ENCODE measurements at regions not wholly inside any gene's neighbourhood (a gene's known extent, or its start where the extent isn't known, plus 50 kb on each side); places are given as distances from the start of the nearest gene placed in this dataset.

DNA sequence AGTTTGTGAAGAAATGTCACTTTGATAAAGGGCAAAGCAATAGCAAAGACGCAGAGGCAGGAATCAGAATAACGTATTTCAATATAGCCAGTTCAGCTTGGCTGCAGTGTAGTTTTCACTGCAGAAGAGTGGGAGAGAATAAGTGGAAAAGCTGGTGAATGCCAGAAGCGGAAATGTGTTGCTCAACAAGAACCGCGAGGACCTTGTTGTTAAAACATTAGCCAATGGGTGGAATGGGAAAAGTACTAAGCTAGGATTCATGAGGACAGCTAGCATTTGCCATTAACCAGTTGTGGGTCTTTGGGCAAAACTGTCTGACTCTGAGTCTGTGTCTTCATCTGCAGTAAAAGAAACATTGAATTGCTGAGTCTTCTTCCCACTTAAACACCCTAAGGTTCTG is 292.9 kb upstream of the GRIP1 start:
- no peak for DNase-seq

DNA sequence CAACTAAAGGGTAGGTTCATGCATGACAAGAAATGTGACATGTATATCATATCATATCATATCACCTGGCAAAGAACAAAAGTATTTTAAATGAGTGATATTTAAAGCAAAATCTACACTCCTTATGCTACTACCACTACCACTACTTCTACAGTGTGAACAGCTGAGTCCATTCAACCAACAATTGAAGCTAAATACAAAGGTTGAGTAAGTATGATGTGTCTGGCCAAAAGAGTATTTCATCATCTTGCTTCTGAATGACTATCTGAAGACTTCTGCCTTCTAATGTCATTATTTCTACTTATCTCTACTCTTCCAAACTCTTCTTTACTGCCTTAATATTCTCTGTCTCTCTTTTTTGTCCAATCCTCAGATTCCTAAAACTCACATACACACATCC is 292.6 kb upstream of the CAND1 start:
- DNase-seq = no peak

DNA sequence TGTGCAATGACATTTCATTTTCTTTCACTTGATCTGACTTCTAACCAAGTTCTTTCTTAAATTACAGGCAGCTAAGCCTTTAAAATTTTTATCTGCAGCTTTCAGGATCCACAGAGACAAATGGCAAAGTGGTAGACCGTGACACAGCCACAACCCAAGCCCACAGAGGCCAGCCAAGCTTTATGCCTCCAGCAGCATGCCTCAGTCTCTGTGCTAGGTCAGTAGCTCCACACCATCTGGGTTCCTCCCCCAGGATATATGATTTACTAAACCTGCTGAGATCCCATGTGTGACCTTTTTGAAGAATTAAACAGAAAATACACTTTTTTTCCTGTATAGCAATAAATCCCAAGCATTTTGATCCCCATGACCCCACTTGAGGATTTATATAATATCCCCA is 290.4 kb upstream of the CAND1 start:
- DNase-seq = no peak

DNA sequence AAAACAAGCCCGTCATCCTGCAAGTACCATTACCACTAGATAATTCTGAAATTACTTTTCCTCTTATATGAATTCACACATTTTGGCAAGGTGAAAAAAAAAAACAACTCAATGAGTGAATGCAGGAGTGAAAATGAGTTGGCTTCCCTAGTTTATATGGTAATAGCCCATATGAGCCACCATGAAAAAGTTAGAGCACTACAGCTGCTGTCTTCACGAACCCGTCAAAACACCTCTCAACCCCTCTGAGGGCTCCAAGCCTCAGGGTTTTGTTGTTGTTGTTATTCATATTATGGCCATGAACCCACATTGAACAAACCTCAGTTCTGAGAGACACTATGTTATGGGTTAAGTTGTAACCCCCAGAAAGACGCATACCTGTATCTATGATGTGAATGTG is 289.9 kb upstream of the CAND1 start:
- DNase-seq = no peak

DNA sequence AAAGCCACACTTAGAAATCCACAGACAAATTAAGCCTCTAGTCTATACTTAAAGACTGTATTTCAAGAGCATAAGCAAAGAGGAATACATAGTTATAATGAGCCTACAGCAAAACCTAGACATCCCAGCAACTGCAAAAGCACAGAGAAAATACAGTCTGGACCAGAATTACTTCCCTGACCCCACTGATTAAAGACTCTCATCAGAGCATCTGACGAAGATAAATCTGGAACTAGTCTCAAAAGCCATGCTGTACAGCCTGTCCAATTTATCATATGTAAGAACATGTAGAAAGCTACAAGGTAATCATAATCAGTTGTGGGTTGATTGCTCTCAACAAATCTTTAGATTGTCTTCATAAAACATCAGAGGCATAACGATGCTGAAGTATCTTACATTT is 285.1 kb upstream of the CAND1 start:
- DNase-seq = no peak

DNA sequence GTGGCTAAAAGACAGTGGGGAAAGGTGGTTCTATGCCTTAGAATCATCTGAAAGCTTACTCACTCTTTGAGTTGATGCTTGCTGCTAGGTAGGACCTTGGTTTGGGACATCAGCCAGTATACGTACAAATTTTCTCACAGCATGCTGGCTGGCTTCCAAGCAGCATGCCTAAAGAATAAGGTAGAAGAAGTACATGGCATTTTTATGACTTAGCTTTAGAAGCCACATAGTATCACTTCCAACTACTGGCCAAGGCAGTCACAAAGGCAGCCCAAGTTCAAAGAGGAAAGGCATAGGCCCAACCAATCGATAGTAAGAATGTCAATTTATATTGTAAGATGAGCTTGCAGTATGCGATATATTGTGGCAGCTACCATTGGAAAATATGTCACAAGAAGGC is 284.2 kb upstream of the CAND1 start:
- no peak for DNase-seq

DNA sequence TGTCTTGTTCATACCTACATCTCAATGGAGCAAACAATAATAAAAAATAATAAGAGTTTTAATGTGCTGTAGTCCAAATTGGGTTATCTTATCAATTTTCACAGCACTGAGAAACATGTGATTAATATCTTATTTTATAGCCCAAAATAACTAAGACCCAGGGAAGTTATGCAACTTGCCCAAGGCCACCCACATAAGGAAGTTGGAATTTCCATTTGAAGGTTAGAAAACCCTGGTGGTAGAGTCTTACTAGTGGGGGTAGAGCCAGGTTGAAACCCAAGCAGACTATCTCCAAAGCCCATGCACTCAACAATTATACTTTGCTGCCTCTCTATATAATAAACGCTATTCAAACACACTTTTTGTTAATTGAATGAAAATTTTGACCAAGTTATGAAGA is 270.0 kb upstream of the CAND1 start:
- DNase-seq = no peak

DNA sequence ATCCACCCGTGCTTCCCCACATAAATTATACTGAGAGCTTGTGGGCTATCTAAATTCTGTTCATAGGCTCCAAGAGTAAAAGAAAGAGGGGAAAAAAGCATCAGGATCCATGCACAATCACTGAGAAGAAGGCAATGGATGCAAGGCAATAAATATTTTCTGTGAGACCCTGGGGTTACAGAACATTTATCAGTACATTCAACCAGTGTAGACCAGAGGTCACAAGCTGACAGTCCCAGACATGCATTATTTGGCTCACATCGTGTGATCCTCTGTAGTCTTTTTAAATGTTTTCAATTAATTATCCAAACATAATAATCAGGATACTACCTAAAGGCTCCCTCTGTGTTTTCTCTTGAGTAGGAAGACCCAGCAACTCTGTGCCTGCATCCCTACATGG is 267.9 kb upstream of the CAND1 start:
- DNase-seq = no peak

DNA sequence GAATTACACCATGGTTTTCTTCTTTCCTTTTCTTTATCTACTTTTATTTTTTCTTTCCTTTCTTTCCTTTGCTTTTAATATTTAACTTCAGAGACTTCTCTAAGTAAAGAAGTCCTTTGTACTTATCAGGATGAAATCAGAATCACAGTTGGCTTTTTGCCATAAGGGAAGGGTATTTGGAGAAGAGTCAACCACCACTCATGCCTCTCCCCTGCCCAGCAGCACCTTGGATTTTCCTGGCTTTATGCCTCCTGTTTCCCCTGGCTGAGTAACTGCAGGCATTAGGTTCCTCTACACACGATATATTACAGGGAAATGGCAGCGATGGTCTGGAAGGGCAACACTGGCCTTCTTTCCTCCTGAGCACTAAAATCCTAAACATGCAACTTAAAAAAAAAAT is 266.4 kb upstream of the CAND1 start:
- no peak for DNase-seq

DNA sequence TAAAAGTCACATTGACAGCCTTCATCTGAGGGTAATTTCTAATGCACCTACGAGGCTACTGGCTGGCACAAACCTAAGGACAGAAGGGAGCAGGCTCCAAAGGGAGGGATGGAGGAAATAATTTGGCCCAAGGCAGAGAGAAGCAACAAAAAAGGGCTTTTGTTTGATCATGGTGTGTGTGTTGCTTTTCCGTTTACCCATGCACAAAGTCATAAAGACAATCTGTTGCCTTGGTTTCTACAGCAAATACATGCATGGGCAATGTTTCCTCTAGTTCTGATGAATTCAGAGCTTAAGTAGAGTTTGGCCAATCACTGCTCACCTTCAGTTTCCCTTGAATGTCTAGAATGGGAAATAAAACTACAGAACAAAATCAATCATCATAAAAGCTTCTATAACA is 262.5 kb upstream of the CAND1 start:
- no peak for DNase-seq

DNA sequence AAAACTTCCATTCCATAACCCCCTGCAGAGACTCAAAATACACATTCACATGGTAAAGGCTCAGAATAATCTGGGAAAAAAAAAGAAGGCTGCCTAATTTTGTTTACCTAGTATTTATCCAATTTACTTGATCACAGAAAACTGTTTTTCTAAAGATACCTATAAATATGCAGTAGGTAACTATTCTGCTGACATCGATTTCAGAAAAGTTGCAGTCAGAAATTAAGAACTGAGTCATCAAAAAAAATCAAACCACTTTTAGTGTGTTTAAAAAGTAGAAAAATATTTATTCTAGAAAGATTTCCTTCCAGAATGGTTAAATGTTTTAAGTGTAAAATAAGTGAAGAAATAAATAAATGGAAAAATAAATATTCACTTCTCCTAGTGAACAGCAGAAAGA is 254.5 kb upstream of the CAND1 start:
- DNase-seq = no peak

DNA sequence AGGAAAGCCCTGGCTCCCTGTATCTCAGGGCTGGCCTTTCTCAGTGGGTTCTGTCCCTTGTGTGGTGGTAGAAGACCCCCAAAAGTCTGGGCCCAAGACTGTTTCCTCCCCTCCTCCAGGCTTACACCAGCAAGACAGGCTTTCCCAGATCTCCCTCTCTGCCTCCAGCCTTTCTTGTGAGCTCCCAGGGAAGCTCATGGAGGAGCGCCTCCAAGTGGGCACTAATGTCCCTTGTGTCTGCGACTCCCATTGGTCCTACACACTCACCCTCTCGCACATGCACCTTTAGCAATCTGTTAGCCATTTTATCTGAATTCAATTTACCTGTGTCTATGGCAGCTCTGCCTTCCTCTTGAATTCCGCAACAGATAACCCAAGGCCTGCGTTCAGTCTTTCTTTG is 251.1 kb upstream of the CAND1 start:
- DNase-seq = no peak

DNA sequence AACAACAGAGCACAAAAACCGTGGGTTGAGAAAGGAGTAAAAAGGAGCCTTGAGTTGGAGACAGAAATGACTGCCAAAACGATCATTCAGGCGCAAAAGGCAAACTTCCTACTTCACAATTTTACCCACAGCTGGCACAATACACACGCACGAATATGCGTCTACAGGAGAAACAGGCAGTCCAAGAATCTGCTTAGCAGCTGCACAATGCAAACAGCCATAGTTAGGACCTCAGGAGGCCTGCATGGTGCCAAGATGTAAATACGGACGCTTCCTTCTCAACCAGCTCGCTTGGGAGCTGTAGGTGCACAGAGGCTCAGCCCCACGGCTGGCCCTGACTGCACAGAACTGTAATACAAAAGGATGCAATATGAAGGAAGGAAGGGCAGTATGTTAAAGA is 250.1 kb upstream of the CAND1 start:
- no peak for DNase-seq

DNA sequence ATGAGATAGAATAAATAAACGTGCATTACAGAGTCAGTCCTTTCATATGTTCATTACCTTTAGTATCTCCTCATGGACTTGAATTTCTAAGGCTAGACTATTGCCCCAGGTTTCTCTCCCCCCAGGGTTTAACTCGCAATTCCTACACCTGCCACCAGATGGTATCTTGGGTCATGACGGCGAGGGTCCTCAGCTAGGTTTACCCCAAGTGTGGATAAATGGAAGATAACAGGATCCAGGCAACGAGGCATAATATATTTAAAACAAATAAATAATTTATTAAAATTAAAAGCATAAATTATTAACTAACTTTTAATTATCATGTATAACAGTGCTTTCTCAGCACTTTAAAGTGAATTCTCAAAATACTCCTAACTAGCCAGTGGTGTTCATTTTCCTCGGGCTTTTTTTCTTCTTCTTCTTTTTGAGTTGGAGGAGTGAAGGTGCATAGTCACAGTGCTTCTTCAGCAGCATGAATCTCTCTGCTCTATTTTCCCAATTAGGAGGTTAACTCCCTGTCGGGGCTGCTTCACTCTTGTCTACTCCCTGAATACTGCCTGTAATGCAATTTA is 243.5 kb upstream of the CAND1 start:
- DNase-seq = peak; percentile 28

DNA sequence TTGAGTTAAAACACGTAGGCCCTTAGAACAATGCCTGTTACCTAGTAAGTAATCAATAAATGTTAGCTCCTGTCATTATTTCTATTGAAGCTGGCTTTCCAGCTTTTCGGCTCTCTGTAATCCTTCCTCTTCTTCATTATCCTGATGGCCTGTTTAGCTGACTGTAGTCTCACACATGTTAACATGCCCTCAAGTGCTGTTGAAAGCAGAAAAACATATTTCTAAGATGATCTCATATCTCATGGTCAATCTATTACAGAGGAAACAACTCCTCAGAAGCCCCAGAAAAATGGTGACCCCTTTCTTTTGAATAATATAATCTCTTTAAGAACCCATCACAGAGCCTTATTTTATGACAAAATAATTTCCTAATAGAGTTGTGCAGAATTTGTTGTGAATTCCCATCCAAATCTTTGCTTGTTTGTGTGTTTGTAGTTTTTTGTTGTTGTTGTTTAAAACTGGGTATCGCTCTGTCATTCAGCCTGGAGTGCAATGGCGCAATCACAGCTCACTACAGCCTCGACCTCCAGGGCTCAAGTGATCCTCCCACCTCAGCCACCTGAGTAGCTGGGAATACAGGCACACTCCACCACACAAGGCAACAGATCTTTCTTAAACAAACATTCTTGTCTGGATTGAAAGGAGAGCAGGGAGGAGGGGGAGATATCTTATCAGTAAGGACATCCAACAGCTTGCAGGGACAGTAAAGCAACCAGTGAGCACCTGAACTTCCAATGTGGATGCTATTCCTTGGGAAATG is 242.5 kb upstream of the CAND1 start:
- DNase-seq = no peak

DNA sequence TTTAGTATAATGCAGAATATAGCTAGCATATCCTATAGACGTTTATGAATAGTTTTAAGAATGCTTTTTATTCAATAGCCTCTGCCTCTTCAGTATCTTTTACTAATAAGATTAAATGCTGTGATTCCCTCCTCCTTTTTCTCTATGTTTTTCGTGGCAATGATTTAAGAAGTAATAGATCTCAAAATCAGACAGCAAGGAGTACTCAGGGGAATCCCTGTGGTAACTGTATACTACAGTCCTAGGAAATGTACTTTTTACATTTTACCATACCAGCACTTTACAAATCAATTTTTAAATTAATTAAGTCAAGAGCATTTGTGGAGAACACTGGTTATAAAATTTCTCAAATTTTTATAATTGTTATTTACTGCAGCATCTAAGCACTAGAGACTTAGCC is 240.6 kb upstream of the CAND1 start:
- no peak for DNase-seq

DNA sequence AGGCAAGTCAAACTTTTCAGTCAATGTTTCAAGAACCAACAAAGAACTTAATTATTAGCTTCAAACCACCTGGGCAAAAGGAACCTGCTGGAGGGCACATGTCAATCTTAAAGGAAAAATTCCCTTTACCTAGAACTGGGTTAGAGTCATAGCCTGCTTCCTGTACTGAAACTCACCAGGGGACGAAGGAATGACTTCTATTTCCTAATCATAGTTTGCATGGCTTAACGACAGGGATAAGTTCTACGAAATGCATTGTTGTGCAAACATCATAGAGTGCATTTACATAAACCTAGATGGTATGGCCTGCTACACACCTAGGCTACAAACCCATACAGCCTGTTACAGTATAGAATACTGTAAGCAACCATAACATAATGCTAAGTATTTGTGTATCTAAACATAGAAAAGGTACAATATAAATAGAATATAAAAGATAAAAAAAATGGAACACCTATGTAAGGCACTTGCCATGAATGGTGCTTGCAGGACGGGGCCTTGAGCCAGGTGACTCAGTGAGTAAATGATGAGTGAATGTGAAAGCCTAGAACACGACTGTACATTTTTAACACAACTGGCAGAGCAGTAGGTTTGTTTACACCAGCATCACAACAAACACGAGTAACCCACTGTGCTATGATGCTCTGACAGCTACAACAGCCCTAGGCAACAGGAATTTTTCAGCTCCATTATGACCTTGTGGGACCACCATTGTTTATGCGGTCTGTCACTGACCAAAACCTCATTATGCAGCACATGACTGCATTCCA is 234.9 kb upstream of the CAND1 start:
- DNase-seq = no peak

DNA sequence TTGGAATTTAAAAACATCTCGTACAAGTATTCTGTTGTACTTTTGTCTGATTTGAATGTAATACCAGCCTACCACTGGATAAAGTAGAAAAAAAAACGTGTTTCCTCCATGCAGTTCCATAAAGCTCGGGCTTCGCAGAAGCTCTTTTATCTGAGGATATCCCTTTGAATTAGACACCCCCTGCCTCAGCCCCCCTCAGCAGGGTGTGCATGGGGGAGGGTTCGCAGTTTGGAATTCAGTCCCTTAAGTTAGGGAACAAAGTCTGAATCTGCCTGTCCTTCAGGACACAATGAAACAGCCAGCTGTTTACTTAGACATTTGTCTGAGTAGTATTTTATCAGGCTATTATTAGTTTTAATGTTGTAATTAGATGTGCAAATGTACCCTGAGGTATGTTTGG is 234.0 kb upstream of the CAND1 start:
- no peak for DNase-seq

DNA sequence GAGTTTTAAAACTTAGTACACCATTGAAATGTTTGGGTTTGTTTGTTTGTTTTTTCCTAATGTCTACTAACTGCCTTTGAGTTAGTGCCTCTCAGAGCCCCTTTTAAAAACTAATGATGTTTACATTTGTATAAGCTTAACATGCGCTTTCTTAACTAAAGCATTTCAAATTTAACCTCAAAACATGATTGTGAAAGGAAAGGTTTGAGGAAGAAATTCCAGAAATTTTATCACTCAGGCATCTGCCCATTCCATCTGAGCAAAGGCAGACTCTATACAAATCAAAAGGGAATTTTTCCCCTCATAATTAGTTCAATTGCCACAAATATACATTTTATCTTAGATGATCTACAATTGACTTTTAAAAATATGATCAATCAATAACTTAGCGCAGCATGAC is 230.7 kb upstream of the CAND1 start:
- DNase-seq = no peak

DNA sequence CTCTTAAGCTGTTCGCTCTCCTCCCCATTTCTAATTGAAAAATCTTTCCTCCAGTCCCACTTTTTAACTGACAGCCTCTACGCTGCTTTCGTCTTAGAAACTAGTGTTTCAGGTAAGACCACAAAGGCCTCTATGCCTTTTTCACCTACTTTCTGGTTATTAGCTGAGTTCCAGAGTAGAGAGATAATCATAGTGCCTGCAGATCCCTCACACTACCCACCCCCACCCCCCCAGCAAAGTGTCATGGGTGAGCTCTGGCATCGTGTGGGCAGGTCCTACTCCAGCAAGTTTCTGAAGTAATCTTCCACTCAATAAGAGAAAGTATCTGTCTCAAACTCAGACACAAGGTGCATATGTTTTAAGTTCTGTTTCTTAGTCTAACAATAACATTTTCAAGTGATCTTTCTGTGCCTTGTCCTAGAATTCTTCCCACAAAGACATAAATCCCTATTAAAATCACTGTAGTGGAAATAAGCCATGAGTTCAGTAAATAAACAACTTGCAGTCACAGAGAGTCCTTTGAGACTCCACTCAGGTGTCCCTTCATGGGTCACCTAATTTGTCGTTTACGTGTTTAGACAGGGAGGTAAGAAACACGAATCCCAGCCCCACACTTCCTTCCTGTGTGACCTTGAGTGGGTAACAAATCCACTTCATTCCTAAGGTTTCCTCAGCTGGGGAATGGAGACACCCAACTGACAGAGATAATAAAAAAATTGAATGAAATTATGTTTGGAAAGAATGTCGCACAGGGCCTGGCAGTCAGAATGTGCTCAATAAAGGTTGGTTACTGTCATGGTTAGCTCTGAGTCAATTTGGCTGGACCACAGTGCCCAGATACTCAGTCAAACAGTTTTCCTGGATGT is 228.9 kb upstream of the CAND1 start:
- no peak for DNase-seq

DNA sequence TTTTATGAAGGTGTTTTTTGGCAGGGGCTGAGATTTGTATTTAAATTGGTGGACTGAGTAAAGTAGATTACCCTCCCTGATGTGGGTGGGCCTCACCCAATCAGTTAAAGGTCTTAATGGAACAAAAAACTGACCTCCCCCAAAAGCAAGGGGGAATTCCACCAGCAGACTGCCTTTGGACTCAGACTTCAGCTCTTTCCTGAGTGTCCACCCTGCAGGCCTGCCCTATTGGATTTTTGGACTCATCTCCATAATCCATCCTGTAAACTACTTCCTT is 228.4 kb upstream of the CAND1 start:
- DNase-seq = no peak

DNA sequence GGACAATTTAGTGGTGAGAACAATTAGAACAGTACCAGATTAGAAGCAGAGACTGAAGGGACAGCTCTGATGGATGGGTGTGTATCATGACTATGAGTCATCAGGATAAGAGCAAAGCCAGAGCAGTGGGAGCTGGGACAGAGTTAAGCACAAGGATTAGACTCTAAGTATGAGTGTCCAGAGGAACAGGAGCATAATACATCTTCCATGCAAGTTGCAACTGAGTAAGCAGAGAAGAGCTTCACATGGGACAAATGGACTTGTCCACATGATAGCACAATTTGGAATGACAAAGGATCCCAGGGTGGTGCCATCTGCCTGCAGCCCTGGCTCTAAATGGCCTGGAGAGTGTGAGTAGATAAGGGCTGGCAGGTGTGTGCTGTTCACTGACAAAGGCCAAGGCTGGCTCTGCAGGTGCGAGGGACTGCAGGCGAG is 226.4 kb upstream of the CAND1 start:
- DNase-seq = no peak

DNA sequence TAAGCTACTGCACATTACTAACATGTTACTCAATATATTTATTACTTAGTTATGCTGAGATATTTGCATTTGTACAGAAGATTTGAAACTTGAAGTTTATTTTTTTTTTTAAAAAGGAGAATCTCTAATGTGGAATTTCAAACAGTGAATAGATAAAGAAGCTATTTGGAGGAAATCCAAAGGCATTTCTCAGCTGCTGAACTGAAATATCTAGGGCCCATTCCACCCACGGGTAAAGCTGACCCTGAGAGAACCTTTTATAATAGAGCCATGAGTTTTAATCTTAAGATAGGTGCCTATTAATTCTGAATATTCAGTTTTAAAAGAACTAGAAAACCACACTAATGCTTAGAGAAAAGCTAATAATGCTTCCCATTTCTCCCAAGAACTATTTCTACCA is 225.4 kb upstream of the CAND1 start:
- DNase-seq = no peak

DNA sequence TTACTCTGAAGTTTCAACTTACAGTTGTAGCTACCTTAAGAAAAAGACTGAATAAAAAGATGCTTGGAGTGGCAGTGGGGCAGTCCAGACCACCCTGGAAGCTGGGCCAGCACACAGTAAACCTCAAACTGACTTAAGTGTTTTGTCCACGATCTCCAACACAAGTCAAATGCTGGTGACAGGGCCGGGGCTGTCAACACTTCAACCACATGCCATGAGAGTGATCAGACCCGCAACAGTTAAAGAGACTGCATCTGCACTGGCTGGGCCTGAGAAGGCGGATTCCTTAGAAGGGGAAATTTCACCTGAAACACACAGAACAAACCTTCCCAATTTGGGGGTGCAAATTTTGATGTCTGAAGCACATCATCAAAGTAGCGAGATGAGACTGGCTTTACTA is 223.5 kb upstream of the CAND1 start:
- DNase-seq = no peak

All from 8988T (cell line).